Ascending aorta (tissue), 2 donors: ENCODE measurements at regions not wholly inside any gene's neighbourhood (a gene's known extent, or its start where the extent isn't known, plus 50 kb on each side); places are given as distances from the start of the nearest gene placed in this dataset.

Experiments used
- DNase-seq, 2 donors: peaks; one replicate each; pipeline ENCODE4 v3.0.0-alpha.2; 2019; ENCODE audit warnings: low spot score in 2 of 2
- H3K27ac ChIP-seq, 2 donors: fragments of 200-600 bp; sonication (generic); one replicate each; pipeline ENCODE4 v1.5.1; 2016 to 2017; ENCODE audit warnings: mild to moderate bottlenecking in 1 of 2
- H3K27me3 ChIP-seq: fragments of 200-600 bp; sonication (generic); one replicate; pipeline ENCODE4 v1.5.1; 2017
- H3K36me3 ChIP-seq, 2 donors: fragments of 200-600 bp; sonication (generic); one replicate each; pipeline ENCODE4 v1.5.1; 2016
- H3K4me1 ChIP-seq, 2 donors: fragments of 200-600 bp; sonication (generic); one replicate each; pipeline ENCODE4 v1.5.1; 2016 to 2017; ENCODE audit warnings: mild to moderate bottlenecking in 1 of 2
- H3K4me3 ChIP-seq, 2 donors: fragments of 200-600 bp; sonication (generic); one replicate each; pipeline ENCODE4 v1.5.1; 2016 to 2017; ENCODE audit warnings: mild to moderate bottlenecking in 1 of 2
- H3K9me3 ChIP-seq, 2 donors: fragments of 200-600 bp; sonication (generic); one replicate each; pipeline ENCODE4 v1.5.1; 2016
- intact Hi-C: fragments of 100-400 bp; cut with DNase I; formaldehyde crosslinking; loops from one replicate; pipeline ENCODE4 v1.15.1; 2023
- TF ChIP-seq, protein P1 (sequence below), 3 experiments: fragments of 200-600 bp in 2 of 3; fragments of 450-650 bp in 1 of 3; sonication (generic) in 2 of 3; IDR thresholded peaks; one replicate each; pipeline ENCODE4 v1.5.1; 2016 to 2019; ENCODE audit warnings: antibody characterized with exemption in 3 of 3, mild to moderate bottlenecking in 1 of 3, moderate library complexity in 1 of 3

- Histone ChIP-seq H3K36me3 (no peaks in the 10 kb centered on the region), H3K4me1 (no peaks in the 10 kb centered on the region), H3K9me3 (no peaks in the 10 kb centered on the region), H3K4me3 (no peak overlapping the region), H3K27ac (no peak overlapping the region), H3K27me3 (no peaks in the 10 kb centered on the region)
- TF ChIP-seq, protein P1, sequence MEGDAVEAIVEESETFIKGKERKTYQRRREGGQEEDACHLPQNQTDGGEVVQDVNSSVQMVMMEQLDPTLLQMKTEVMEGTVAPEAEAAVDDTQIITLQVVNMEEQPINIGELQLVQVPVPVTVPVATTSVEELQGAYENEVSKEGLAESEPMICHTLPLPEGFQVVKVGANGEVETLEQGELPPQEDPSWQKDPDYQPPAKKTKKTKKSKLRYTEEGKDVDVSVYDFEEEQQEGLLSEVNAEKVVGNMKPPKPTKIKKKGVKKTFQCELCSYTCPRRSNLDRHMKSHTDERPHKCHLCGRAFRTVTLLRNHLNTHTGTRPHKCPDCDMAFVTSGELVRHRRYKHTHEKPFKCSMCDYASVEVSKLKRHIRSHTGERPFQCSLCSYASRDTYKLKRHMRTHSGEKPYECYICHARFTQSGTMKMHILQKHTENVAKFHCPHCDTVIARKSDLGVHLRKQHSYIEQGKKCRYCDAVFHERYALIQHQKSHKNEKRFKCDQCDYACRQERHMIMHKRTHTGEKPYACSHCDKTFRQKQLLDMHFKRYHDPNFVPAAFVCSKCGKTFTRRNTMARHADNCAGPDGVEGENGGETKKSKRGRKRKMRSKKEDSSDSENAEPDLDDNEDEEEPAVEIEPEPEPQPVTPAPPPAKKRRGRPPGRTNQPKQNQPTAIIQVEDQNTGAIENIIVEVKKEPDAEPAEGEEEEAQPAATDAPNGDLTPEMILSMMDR (IDR thresholded peaks at IDR 0.05) = no peak
- intact Hi-C loops = no loop called here
- DNase-seq = no peak
These were observed 55.3 kb upstream of the SFRP2 start for GRCh38 chr4:153844144-153844543.
